B cell (primary cell): ENCODE measurements at regions not wholly inside any gene's neighbourhood (a gene's known extent, or its start where the extent isn't known, plus 50 kb on each side); places are given as distances from the start of the nearest gene placed in this dataset.

ENCODE experiments used
- ATAC-seq: fragments of 200-7000 bp; cut with Tn5 transposase; one replicate; pipeline ENCODE4 v1.10.0; 2021; ENCODE audit warnings: low read depth, mild to moderate bottlenecking, moderate number of reproducible peaks, moderate library complexity
- CTCF ChIA-PET: fragments of 350-600 bp; sonication (Branson Sonifier 250); formaldehyde crosslinking; loops from one replicate; lab custom pipeline; 2021; ENCODE audit warnings: antibody characterized with exemption, inconsistent platforms; lab: Charles Lee
- POLR2A ChIA-PET: fragments of 350-600 bp; sonication (Branson Sonifier 250); formaldehyde crosslinking; loops from one replicate; lab custom pipeline; 2021; ENCODE audit warnings: antibody characterized with exemption; lab: Charles Lee
- DNase-seq: peaks from one replicate; pipeline ENCODE4 v3.0.0; 2013
- H2AFZ ChIP-seq: 2 replicates; pipeline ENCODE4 v1.6.1; 2012; ENCODE audit warnings: mild to moderate bottlenecking, low read depth, low read length; ENCODE audit not compliant: insufficient read depth, poor library complexity, severe bottlenecking
- H3K27ac ChIP-seq, 2 donors: 1 replicate in 1 of 2; 2 replicates in 1 of 2; pipeline ENCODE4 v1.5.1; 2012 to 2013; ENCODE audit warnings: low read length in 2 of 2, mild to moderate bottlenecking in 2 of 2, moderate library complexity in 1 of 2
- H3K27me3 ChIP-seq, 4 experiments: fragments of 200-600 bp in 1 of 4; sonication (generic) in 1 of 4; replicated peaks in 1 of 4; 1 replicate in 2 of 4; 2 replicates in 2 of 4; pipeline versions ENCODE4 v1.6.1 to v1.7.0; 2013 to 2016; ENCODE audit warnings: low read length in 3 of 4, mild to moderate bottlenecking in 2 of 4, mixed read lengths in 1 of 4, moderate library complexity in 1 of 4; ENCODE audit not compliant: insufficient read depth in 4 of 4, control insufficient read depth in 3 of 4; ENCODE audit errors: control extremely low read depth in 1 of 4
- H3K36me3 ChIP-seq, 2 experiments: replicated peaks in 1 of 2; 1 replicate in 1 of 2; 2 replicates in 1 of 2; pipeline versions ENCODE4 v1.6.1 to v1.7.1; 2013; ENCODE audit warnings: low read length in 1 of 2; ENCODE audit not compliant: insufficient read depth in 2 of 2, control insufficient read depth in 1 of 2; ENCODE audit errors: control extremely low read depth in 1 of 2, extremely low read depth in 1 of 2
- H3K4me1 ChIP-seq, 2 donors: fragments of 200-600 bp in 1 of 2; sonication (generic) in 1 of 2; 1 replicate in 1 of 2; 2 replicates in 1 of 2; pipeline versions ENCODE4 v1.5.1 to v1.6.1; 2013 to 2017; ENCODE audit warnings: low read length in 2 of 2; ENCODE audit not compliant: control insufficient read depth in 2 of 2, insufficient read depth in 2 of 2
- H3K4me2 ChIP-seq: replicated peaks from 2 replicates; pipeline ENCODE3; 2012; ENCODE audit warnings: mild to moderate bottlenecking, low read depth, low read length; ENCODE audit not compliant: poor library complexity, severe bottlenecking
- H3K4me3 ChIP-seq, 5 experiments: fragments of 200-600 bp in 1 of 5; sonication (generic) in 1 of 5; 1 replicate in 3 of 5; 2 replicates in 2 of 5; pipeline versions ENCODE4 v1.5.1 to v1.7.0; 2011 to 2016; ENCODE audit warnings: low read length in 4 of 5, mild to moderate bottlenecking in 4 of 5, low read depth in 2 of 5, control low read depth in 1 of 5, moderate library complexity in 1 of 5; ENCODE audit not compliant: insufficient read depth in 1 of 5; ENCODE audit errors: control extremely low read depth in 1 of 5, extremely low read depth in 1 of 5
- H3K79me2 ChIP-seq: fragments of 200-600 bp; sonication (generic); one replicate; pipeline ENCODE4 v1.6.0; 2016; ENCODE audit warnings: low read length; ENCODE audit not compliant: control insufficient read depth, insufficient read depth
- H3K9ac ChIP-seq: fragments of 200-600 bp; sonication (generic); 2 replicates; pipeline ENCODE4 v1.6.1; 2017; ENCODE audit warnings: mild to moderate bottlenecking, low read length, moderate library complexity
- H3K9me3 ChIP-seq, 3 donors: one replicate each; pipeline versions ENCODE4 v1.6.1 to v1.7.1; 2013; ENCODE audit warnings: low read length in 2 of 3; ENCODE audit not compliant: control insufficient read depth in 2 of 3, insufficient read depth in 1 of 3; ENCODE audit errors: control extremely low read depth in 1 of 3
- H4K20me1 ChIP-seq: 2 replicates; pipeline ENCODE4 v1.6.0; 2012; ENCODE audit warnings: mild to moderate bottlenecking, low read length; ENCODE audit not compliant: insufficient read depth, control insufficient read depth, poor library complexity, severe bottlenecking
- H3K27ac Mint-ChIP-seq: one replicate; pipeline ENCODE4 v1.8.0; 2021; ENCODE audit warnings: mixed read lengths
- H3K27me3 Mint-ChIP-seq: one replicate; pipeline ENCODE4 v1.8.0; 2021; ENCODE audit warnings: mixed read lengths
- H3K4me1 Mint-ChIP-seq: one replicate; pipeline ENCODE4 v1.8.0; 2021; ENCODE audit warnings: mixed read lengths
- H3K4me3 Mint-ChIP-seq: one replicate; pipeline ENCODE4 v1.8.0; 2021; ENCODE audit warnings: mixed read lengths
- H3K9me3 Mint-ChIP-seq: one replicate; pipeline ENCODE4 v1.8.0; 2022; ENCODE audit warnings: mixed read lengths; ENCODE audit not compliant: insufficient read depth
- EZH2 ChIP-seq: IDR thresholded peaks from 2 replicates; pipeline ENCODE4 v1.6.1; 2012; ENCODE audit warnings: borderline replicate concordance, low read depth, mild to moderate bottlenecking, moderate library complexity, low read length; ENCODE audit not compliant: insufficient read depth, poor library complexity, severe bottlenecking
- WGBS: methylation state at CpG from one replicate; pipeline ENCODE4 v1.1.5; 2013; ENCODE audit warnings: missing lambda C conversion rate; ENCODE audit not compliant: insufficient coverage; 5-methylcytosine and 5-hydroxymethylcytosine counted together
- intact Hi-C: fragments of 100-400 bp; cut with micrococcal nuclease; formaldehyde crosslinking; loops from one replicate; pipeline ENCODE4 v1.10.0; 2022
- TF ChIP-seq, protein P1 (sequence below): fragments of 200-600 bp; IDR thresholded peaks from one replicate; pipeline ENCODE4 v1.8.0; 2022; ENCODE audit warnings: antibody characterized with exemption, mild to moderate bottlenecking

DNA sequence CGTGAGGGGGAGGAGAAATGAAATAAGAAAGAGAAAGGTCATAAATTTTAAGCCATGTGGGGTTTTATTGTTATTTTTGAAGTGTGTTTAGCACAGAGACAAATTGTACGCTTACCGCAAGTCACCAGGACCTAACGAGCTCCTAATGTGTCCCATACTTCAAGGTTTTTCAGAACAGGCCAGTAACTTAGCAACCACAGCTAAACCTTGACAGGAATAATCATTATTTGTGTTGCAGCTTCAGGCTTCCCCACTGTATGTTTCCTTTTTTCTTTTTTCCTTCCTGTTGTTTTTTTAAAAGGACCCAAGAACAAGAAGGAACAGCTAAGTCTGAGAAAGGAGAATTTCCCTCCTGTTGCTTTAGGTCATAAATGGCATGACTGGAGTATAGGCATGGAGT, 160.8 kb downstream of the TUSC7 start:
- Histone ChIP-seq H3K4me3 (no peak overlapping the region), H3K27ac (no peak overlapping the region), H3K9ac (no peak overlapping the region), H3K36me3 (no peaks in the 10 kb centered on the region), H3K27me3 (no peaks in the 10 kb centered on the region), H4K20me1 (no peaks in the 10 kb centered on the region), H3K4me2 (no peak overlapping the region), H3K9me3 (no peaks in the 10 kb centered on the region), H3K4me1 (no peaks in the 10 kb centered on the region), H2AFZ (no peak overlapping the region), H3K79me2 (no peaks in the 10 kb centered on the region)
- H3K27ac Mint-ChIP-seq: no peak overlapping the region
- no peak for TF ChIP-seq EZH2
- TF ChIP-seq, protein P1, sequence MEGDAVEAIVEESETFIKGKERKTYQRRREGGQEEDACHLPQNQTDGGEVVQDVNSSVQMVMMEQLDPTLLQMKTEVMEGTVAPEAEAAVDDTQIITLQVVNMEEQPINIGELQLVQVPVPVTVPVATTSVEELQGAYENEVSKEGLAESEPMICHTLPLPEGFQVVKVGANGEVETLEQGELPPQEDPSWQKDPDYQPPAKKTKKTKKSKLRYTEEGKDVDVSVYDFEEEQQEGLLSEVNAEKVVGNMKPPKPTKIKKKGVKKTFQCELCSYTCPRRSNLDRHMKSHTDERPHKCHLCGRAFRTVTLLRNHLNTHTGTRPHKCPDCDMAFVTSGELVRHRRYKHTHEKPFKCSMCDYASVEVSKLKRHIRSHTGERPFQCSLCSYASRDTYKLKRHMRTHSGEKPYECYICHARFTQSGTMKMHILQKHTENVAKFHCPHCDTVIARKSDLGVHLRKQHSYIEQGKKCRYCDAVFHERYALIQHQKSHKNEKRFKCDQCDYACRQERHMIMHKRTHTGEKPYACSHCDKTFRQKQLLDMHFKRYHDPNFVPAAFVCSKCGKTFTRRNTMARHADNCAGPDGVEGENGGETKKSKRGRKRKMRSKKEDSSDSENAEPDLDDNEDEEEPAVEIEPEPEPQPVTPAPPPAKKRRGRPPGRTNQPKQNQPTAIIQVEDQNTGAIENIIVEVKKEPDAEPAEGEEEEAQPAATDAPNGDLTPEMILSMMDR: no peak
- intact Hi-C loops: no loop called here
- 80% methylated on average over 2 of the region's 4 CpGs for WGBS
- CTCF ChIA-PET: no interaction called here
- no peak for DNase-seq
- no peak for ATAC-seq
- POLR2A ChIA-PET: no interaction called here
- no peaks in the 10 kb centered on the region for H3K27me3 Mint-ChIP-seq
- H3K9me3 Mint-ChIP-seq: no peaks in the 10 kb centered on the region
- H3K4me1 Mint-ChIP-seq: no peaks in the 10 kb centered on the region
- no peak overlapping the region for H3K4me3 Mint-ChIP-seq

DNA sequence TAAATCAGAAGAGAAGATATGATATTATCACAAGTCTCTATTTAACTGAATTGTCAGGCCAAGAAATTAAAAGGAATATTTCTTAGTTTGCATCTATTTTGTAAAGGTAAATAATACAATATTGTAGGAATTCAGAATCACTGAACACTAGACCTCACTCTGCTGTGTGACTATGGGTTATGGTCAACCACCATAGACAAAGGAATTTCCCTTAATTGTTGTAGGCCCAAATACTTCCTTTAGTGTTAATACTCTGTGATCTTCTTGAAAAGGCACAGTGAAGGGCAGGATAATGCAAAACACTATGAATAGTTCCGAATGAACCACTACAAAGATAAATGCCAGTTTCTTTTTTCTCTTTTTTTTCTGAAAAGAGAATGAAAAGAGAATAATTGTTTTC, 162.3 kb downstream of the TUSC7 start:
- H2AFZ ChIP-seq: no peak overlapping the region
- H3K27ac ChIP-seq: no peak overlapping the region
- H3K4me1 ChIP-seq: no peaks in the 10 kb centered on the region
- ATAC-seq (no peak), DNase-seq (no peak)
- Mint-ChIP-seq H3K4me3 (no peak overlapping the region), H3K9me3 (no peaks in the 10 kb centered on the region), H3K27me3 (no peaks in the 10 kb centered on the region), H3K27ac (no peak overlapping the region), H3K4me1 (no peaks in the 10 kb centered on the region)
- peaks cover 0 to 2% (median 0%) of the 10 kb centered on the region in 3 donors for H3K9me3 ChIP-seq
- H3K9ac ChIP-seq: no peak overlapping the region
- ChIA-PET POLR2A (no interaction called here), CTCF (interaction anchor here (0.5 to 0.8 kb wide), 2 partner anchors 12 to 843 kb away, joined by 3 read pairs; no protein-coding TSS in a partner anchor)
- no peaks in the 10 kb centered on the region for H3K36me3 ChIP-seq
- no peak overlapping the region for H3K4me3 ChIP-seq
- no peaks in the 10 kb centered on the region for H3K79me2 ChIP-seq
- WGBS: no CpG with 5 or more reads among the region's 1 CpG
- no peaks in the 10 kb centered on the region for H3K27me3 ChIP-seq
- intact Hi-C loops: no loop called here
- H3K4me2 ChIP-seq: no peak overlapping the region
- H4K20me1 ChIP-seq: no peaks in the 10 kb centered on the region
- no peak for TF ChIP-seq EZH2
- TF ChIP-seq, protein P1: no peak
